HEK293 (cell line): ENCODE measurements at regions not wholly inside any gene's neighbourhood (a gene's known extent, or its start where the extent isn't known, plus 50 kb on each side); places are given as distances from the start of the nearest gene placed in this dataset.

Experiments
- CTCF ChIA-PET: fragments of 350-600 bp; formaldehyde crosslinking; extraction: SDS; loops from one replicate; lab custom pipeline; 2021; ENCODE audit warnings: antibody characterized with exemption; lab: Yijun Ruan, JAX
- POLR2A ChIA-PET: fragments of 300-600 bp; formaldehyde crosslinking; extraction: SDS; loops from one replicate; lab custom pipeline; 2020; ENCODE audit warnings: antibody characterized with exemption, inconsistent platforms; lab: Yijun Ruan, JAX
- H3K27ac ChIP-seq: fragments of 200-500 bp; sonication (Bioruptor generic); 2 replicates; pipeline ENCODE4 v1.5.1; 2014; ENCODE audit warnings: low read depth, low read length, control low read depth, inconsistent platforms; ENCODE audit errors: extremely low read depth
- H3K36me3 ChIP-seq, 2 experiments: fragments of 200-500 bp in 1 of 2; sonication (Bioruptor generic) in 1 of 2; 1 replicate in 1 of 2; 2 replicates in 1 of 2; pipeline ENCODE4 v1.5.1; 2014 to 2017; ENCODE audit warnings: inconsistent platforms in 2 of 2, low read length in 2 of 2; ENCODE audit not compliant: control insufficient read depth in 2 of 2, insufficient read depth in 1 of 2
- H3K4me1 ChIP-seq: fragments of 200-500 bp; sonication (Bioruptor generic); 2 replicates; pipeline ENCODE4 v1.5.1; 2014; ENCODE audit warnings: mild to moderate bottlenecking, low read length, inconsistent platforms; ENCODE audit not compliant: control insufficient read depth, insufficient read depth
- H3K4me3 ChIP-seq: 2 replicates; pipeline ENCODE4 v1.5.1; 2011; ENCODE audit warnings: low read depth, mild to moderate bottlenecking, control low read depth, low read length, moderate library complexity
- H3K9me3 ChIP-seq: fragments of 200-500 bp; sonication (Bioruptor generic); 2 replicates; pipeline ENCODE4 v1.5.1; 2014; ENCODE audit warnings: low read depth, low read length, inconsistent platforms; ENCODE audit not compliant: control insufficient read depth, insufficient read depth
- ZBTB17 ChIP-seq: fragments of 450-650 bp; formaldehyde crosslinking; IDR thresholded peaks from 2 replicates; pipeline ENCODE4 v1.5.1; 2016; ENCODE audit warnings: missing biosample characterization, missing genetic modification characterization
- ZBTB20 ChIP-seq: fragments of 450-650 bp; formaldehyde crosslinking; IDR thresholded peaks from 2 replicates; pipeline ENCODE4 v1.5.1; 2016; ENCODE audit warnings: missing biosample characterization, missing genetic modification characterization
- ZFP37 ChIP-seq: fragments of 450-650 bp; formaldehyde crosslinking; IDR thresholded peaks from 2 replicates; pipeline ENCODE4 v1.5.1; 2016; ENCODE audit warnings: missing biosample characterization, missing genetic modification characterization
- ZIC2 ChIP-seq: fragments of 450-650 bp; formaldehyde crosslinking; IDR thresholded peaks from 2 replicates; pipeline ENCODE4 v1.5.1; 2016; ENCODE audit warnings: missing biosample characterization, missing genetic modification characterization
- ZNF10 ChIP-seq: fragments of 450-650 bp; formaldehyde crosslinking; IDR thresholded peaks from 2 replicates; pipeline ENCODE4 v1.5.1; 2017; ENCODE audit warnings: missing biosample characterization, missing genetic modification characterization
- ZNF155 ChIP-seq: fragments of 450-650 bp; formaldehyde crosslinking; IDR thresholded peaks from 2 replicates; pipeline ENCODE4 v1.5.1; 2016; ENCODE audit warnings: missing biosample characterization, missing genetic modification characterization
- ZNF174 ChIP-seq: fragments of 450-650 bp; formaldehyde crosslinking; IDR thresholded peaks from 2 replicates; pipeline ENCODE4 v1.5.0; 2017; ENCODE audit warnings: missing biosample characterization, mild to moderate bottlenecking, missing genetic modification characterization
- ZNF354C ChIP-seq: fragments of 450-650 bp; formaldehyde crosslinking; IDR thresholded peaks from 2 replicates; pipeline ENCODE4 v1.5.1; 2016; ENCODE audit warnings: missing biosample characterization, missing genetic modification characterization, low read depth, borderline replicate concordance
- ZNF629 ChIP-seq: fragments of 450-650 bp; formaldehyde crosslinking; IDR thresholded peaks from 2 replicates; pipeline ENCODE4 v1.5.1; 2017; ENCODE audit warnings: missing biosample characterization, missing genetic modification characterization
- TF ChIP-seq, protein P1 (sequence below): fragments of 450-650 bp; formaldehyde crosslinking; IDR thresholded peaks from 2 replicates; pipeline ENCODE4 v1.5.1; 2016; ENCODE audit warnings: missing biosample characterization, missing genetic modification characterization, low read depth
- TF ChIP-seq, protein P2 (sequence below): fragments of 450-650 bp; formaldehyde crosslinking; conservative IDR thresholded peaks from 2 replicates; pipeline ENCODE4 v1.5.1; 2016; ENCODE audit warnings: low read depth, missing biosample characterization, missing genetic modification characterization
- TF ChIP-seq, protein P3 (sequence below): fragments of 450-650 bp; formaldehyde crosslinking; IDR thresholded peaks from 2 replicates; pipeline ENCODE4 v1.5.1; 2016; ENCODE audit warnings: missing biosample characterization, missing genetic modification characterization

DNA sequence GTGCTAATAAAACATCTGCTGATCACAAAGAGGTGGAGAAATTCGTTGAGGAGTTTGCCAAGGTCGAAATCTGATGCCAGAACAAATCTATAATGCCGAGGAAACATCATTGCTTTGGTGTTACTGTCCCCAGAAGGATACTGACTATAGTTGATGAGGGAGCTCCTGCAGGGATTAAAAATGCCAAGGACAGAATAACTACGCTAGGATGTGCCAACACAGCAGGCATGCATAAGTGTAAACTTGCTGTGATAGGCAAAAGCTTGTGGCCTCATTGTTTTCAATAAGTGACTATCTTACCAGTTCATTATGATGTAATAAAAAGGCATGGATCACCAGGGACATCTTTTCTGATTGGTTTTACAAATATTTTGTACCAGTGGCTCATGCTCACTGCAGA lies 66.8 kb upstream of the ADCY2 start:
- ChIA-PET CTCF (interaction anchor here (0.7 kb wide), 1 partner anchor 487 kb away, joined by 3 read pairs; no protein-coding TSS in a partner anchor), POLR2A (no interaction called here)

DNA sequence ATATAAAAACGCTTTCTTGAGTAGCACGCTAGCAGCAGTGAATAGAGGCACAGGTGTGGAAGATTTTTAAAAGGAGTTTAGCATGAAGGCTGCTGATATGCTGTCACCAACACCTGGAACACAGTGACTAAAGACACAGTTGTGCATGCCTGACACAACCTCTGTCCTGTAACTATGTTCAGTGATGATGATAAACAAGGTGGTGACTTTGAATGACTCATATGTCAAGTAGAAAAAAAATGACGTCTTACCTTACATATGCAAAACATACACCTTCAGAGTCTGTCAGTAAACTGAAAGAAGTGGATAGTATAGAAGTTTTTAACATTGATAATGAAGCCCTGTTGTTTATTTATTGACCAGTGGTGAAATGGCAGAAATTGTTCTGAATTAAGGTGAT lies 66.2 kb upstream of the ADCY2 start:
- Histone ChIP-seq H3K9me3 (no peaks in the 10 kb centered on the region), H3K4me1 (no peaks in the 10 kb centered on the region), H3K36me3 (no peaks in the 10 kb centered on the region), H3K4me3 (no peak overlapping the region), H3K27ac (no peak overlapping the region)
- CTCF ChIA-PET, result interaction anchor here (0.7 kb wide), 1 partner anchor 486 kb away, joined by 3 read pairs; no protein-coding TSS in a partner anchor
- POLR2A ChIA-PET, result no interaction called here
- TF ChIP-seq ZBTB20 (tag by site-specific recombination) (no peak), ZNF10 (tag by site-specific recombination) (no peak), ZNF629 (tag by site-specific recombination) (peak; percentile 22; the same call in 1 of the 2 replicates)
- TF ChIP-seq, protein P1, sequence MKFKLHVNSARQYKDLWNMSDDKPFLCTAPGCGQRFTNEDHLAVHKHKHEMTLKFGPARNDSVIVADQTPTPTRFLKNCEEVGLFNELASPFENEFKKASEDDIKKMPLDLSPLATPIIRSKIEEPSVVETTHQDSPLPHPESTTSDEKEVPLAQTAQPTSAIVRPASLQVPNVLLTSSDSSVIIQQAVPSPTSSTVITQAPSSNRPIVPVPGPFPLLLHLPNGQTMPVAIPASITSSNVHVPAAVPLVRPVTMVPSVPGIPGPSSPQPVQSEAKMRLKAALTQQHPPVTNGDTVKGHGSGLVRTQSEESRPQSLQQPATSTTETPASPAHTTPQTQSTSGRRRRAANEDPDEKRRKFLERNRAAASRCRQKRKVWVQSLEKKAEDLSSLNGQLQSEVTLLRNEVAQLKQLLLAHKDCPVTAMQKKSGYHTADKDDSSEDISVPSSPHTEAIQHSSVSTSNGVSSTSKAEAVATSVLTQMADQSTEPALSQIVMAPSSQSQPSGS, result peak; percentile 25; the same call in 1 of the 2 replicates

More for the DNA sequence above, 66.8 kb upstream of the ADCY2 start:
- no peak for TF ChIP-seq ZIC2
- no peak for TF ChIP-seq ZBTB17 (tag by site-specific recombination)
- TF ChIP-seq ZNF174 (tag by site-specific recombination), result no peak
- TF ChIP-seq ZNF354C (tag by site-specific recombination), result no peak
- TF ChIP-seq ZNF155 (tag by site-specific recombination), result no peak
- no peak for TF ChIP-seq ZFP37 (tag by site-specific recombination)
- TF ChIP-seq, all 188 proteins: peak for 0
- no peaks in the 10 kb centered on the region for H3K4me1 ChIP-seq
- H3K27ac ChIP-seq, result no peak overlapping the region
- H3K36me3 ChIP-seq, result no peaks in the 10 kb centered on the region
- H3K9me3 ChIP-seq, result no peaks in the 10 kb centered on the region
- H3K4me3 ChIP-seq, result no peak overlapping the region

DNA sequence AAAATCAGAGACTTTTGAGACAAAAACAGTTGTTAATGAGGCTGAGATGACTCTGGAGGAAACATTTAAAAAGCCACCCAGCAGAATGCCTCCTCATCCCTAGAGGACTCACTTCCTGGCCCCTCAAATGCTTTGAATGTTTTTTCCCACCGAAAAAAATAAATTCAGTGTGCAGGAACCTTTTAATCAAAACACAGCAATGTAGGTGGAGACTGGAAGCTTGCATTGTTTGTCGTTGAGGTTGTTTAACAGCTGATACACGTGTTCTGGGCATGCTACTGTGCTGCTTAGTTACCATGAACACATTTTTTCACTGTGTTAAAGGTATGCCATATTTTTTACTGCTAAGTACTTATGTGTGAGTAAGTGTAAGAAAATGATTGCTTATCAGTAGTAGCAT lies 65.7 kb upstream of the ADCY2 start:
- CTCF ChIA-PET, result no interaction called here
- Histone ChIP-seq H3K9me3 (no peaks in the 10 kb centered on the region), H3K4me3 (no peak overlapping the region)
- TF ChIP-seq, protein P2, sequence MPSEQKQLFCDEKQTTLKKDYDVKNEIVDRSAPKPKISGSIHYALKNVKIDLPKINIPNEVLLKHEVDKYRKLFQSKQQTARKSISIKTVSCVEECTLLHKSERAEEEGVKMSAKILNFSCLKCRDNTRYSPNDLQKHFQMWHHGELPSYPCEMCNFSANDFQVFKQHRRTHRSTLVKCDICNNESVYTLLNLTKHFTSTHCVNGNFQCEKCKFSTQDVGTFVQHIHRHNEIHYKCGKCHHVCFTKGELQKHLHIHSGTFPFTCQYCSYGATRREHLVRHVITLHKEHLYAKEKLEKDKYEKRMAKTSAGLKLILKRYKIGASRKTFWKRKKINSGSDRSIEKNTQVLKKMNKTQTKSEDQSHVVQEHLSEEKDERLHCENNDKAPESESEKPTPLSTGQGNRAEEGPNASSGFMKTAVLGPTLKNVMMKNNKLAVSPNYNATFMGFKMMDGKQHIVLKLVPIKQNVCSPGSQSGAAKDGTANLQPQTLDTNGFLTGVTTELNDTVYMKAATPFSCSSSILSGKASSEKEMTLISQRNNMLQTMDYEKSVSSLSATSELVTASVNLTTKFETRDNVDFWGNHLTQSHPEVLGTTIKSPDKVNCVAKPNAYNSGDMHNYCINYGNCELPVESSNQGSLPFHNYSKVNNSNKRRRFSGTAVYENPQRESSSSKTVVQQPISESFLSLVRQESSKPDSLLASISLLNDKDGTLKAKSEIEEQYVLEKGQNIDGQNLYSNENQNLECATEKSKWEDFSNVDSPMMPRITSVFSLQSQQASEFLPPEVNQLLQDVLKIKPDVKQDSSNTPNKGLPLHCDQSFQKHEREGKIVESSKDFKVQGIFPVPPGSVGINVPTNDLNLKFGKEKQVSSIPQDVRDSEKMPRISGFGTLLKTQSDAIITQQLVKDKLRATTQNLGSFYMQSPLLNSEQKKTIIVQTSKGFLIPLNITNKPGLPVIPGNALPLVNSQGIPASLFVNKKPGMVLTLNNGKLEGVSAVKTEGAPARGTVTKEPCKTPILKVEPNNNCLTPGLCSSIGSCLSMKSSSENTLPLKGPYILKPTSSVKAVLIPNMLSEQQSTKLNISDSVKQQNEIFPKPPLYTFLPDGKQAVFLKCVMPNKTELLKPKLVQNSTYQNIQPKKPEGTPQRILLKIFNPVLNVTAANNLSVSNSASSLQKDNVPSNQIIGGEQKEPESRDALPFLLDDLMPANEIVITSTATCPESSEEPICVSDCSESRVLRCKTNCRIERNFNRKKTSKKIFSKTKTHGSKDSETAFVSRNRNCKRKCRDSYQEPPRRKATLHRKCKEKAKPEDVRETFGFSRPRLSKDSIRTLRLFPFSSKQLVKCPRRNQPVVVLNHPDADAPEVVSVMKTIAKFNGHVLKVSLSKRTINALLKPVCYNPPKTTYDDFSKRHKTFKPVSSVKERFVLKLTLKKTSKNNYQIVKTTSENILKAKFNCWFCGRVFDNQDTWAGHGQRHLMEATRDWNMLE (tag by site-specific recombination), result no peak
- TF ChIP-seq, protein P3, sequence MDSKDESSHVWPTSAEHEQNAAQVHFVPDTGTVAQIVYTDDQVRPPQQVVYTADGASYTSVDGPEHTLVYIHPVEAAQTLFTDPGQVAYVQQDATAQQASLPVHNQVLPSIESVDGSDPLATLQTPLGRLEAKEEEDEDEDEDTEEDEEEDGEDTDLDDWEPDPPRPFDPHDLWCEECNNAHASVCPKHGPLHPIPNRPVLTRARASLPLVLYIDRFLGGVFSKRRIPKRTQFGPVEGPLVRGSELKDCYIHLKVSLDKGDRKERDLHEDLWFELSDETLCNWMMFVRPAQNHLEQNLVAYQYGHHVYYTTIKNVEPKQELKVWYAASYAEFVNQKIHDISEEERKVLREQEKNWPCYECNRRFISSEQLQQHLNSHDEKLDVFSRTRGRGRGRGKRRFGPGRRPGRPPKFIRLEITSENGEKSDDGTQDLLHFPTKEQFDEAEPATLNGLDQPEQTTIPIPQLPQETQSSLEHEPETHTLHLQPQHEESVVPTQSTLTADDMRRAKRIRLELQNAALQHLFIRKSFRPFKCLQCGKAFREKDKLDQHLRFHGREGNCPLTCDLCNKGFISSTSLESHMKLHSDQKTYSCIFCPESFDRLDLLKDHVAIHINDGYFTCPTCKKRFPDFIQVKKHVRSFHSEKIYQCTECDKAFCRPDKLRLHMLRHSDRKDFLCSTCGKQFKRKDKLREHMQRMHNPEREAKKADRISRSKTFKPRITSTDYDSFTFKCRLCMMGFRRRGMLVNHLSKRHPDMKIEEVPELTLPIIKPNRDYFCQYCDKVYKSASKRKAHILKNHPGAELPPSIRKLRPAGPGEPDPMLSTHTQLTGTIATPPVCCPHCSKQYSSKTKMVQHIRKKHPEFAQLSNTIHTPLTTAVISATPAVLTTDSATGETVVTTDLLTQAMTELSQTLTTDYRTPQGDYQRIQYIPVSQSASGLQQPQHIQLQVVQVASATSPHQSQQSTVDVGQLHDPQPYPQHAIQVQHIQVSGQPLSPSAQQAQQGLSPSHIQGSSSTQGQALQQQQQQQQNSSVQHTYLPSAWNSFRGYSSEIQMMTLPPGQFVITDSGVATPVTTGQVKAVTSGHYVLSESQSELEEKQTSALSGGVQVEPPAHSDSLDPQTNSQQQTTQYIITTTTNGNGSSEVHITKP (tag by site-specific recombination), result no peak
- TF ChIP-seq, all 188 proteins: peak for 0
- POLR2A ChIA-PET, result no interaction called here
- no peak overlapping the region for H3K27ac ChIP-seq
- no peaks in the 10 kb centered on the region for H3K36me3 ChIP-seq
- no peaks in the 10 kb centered on the region for H3K4me1 ChIP-seq
